ENCODE measurements at regions not wholly inside any gene's neighbourhood (a gene's known extent, or its start where the extent isn't known, plus 50 kb on each side); places are given as distances from the start of the nearest gene placed in this dataset.

DNA sequence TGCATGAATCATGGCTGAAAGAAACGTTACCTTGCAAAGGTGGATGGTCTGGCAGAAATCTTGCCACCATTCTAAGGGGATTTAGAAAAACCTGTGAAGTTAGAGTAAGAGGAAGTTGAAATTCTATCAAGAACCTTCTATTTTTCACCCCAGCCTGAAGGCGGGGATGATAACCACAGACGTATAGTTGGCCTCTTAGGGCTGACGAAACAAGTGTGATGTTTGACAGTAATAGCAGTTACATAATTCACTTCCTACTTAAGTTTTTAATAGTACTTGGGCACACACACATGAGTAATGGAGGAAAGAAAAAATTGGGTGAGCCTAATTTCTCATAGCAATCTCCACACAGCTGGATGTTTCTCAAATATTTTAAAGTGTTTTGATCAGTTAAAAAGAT lies 336.6 kb upstream of the SALL3 start:
- peaks cover 0 to 12% of the 10 kb centered on the region in 2 donors for H3K4me1 ChIP-seq (ENCODE audit: control insufficient read depth in 1 of 2, insufficient read depth in 2 of 2, low read length in 2 of 2)
- no peak overlapping the region for H3K27ac ChIP-seq (ENCODE audit: low read length)
- no peaks in the 10 kb centered on the region for H3K27me3 ChIP-seq (ENCODE audit: low read depth, low read length)
- H3K36me3 ChIP-seq (ENCODE audit: control insufficient read depth in 1 of 2, insufficient read depth in 2 of 2, low read length in 2 of 2), result no peaks in the 10 kb centered on the region
- H3K4me3 ChIP-seq (ENCODE audit: low read depth in 1 of 2, low read length in 2 of 2), result no peak overlapping the region
- H3K9me3 ChIP-seq (ENCODE audit: control insufficient read depth in 1 of 2, low read length in 2 of 2), result peaks cover 0 to 1% of the 10 kb centered on the region in 2 donors

- no peaks in the 10 kb centered on the region for H3K36me3 ChIP-seq (ENCODE audit: control insufficient read depth in 1 of 2, insufficient read depth in 2 of 2, low read length in 2 of 2)
- peaks cover 0 to 12% of the 10 kb centered on the region in 2 donors for H3K4me1 ChIP-seq (ENCODE audit: control insufficient read depth in 1 of 2, insufficient read depth in 2 of 2, low read length in 2 of 2)
- no peaks in the 10 kb centered on the region for H3K27me3 ChIP-seq (ENCODE audit: low read depth, low read length)
- H3K27ac ChIP-seq (ENCODE audit: low read length), result no peak overlapping the region
- no peak overlapping the region for H3K4me3 ChIP-seq (ENCODE audit: low read depth in 1 of 2, low read length in 2 of 2)
- peaks cover 0 to 6% of the 10 kb centered on the region in 2 donors for H3K9me3 ChIP-seq (ENCODE audit: control insufficient read depth in 1 of 2, low read length in 2 of 2)
Measured at GRCh38 chr18:78643981-78644380, 335.6 kb upstream of the SALL3 start.

DNA sequence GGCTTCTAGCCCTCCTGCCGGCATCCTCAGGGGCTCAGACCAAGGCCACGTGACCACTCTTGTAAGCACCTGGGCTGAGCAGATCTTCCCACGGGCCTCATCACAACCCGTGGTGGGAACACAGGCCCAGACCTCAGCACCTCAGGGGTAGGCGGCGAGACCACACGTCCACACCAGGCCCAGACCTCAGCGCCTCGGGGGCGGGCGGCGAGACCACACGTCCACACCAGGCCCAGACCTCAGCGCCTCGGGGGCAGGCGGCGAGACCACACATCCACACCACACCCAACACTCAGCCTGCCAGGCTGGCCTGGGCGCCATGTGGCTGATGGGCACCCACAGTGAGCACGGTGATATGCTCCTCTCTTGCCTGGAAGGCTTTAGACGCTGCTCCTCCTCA lies 334.4 kb upstream of the SALL3 start:
- no peak overlapping the region for H3K27ac ChIP-seq (ENCODE audit: low read length)
- no peaks in the 10 kb centered on the region for H3K27me3 ChIP-seq (ENCODE audit: low read depth, low read length)
- H3K36me3 ChIP-seq (ENCODE audit: control insufficient read depth in 1 of 2, insufficient read depth in 2 of 2, low read length in 2 of 2), result no peaks in the 10 kb centered on the region
- H3K9me3 ChIP-seq (ENCODE audit: control insufficient read depth in 1 of 2, low read length in 2 of 2), result peaks cover 0 to 9% of the 10 kb centered on the region in 2 donors
- H3K4me3 ChIP-seq (ENCODE audit: low read depth in 1 of 2, low read length in 2 of 2), result no peak overlapping the region
- peaks cover 0 to 12% of the 10 kb centered on the region in 2 donors for H3K4me1 ChIP-seq (ENCODE audit: control insufficient read depth in 1 of 2, insufficient read depth in 2 of 2, low read length in 2 of 2)

- Histone ChIP-seq H3K27ac (ENCODE audit: low read length) (no peak overlapping the region), H3K9me3 (ENCODE audit: control insufficient read depth in 1 of 2, low read length in 2 of 2) (peaks cover 0 to 9% of the 10 kb centered on the region in 2 donors), H3K36me3 (ENCODE audit: control insufficient read depth in 1 of 2, insufficient read depth in 2 of 2, low read length in 2 of 2) (no peaks in the 10 kb centered on the region)
Measured at GRCh38 chr18:78647018-78647417, 332.6 kb upstream of the SALL3 start.

GRCh38 chr18:78649421-78649820 lies 330.2 kb upstream of the SALL3 start:
- H3K36me3 ChIP-seq (ENCODE audit: control insufficient read depth in 1 of 2, insufficient read depth in 2 of 2, low read length in 2 of 2), result no peaks in the 10 kb centered on the region

More at GRCh38 chr18:78647018-78647417, 332.6 kb upstream of the SALL3 start:
- Histone ChIP-seq H3K4me1 (ENCODE audit: control insufficient read depth in 1 of 2, insufficient read depth in 2 of 2, low read length in 2 of 2) (peaks cover 0 to 10% of the 10 kb centered on the region in 2 donors), H3K27me3 (ENCODE audit: low read depth, low read length) (no peaks in the 10 kb centered on the region), H3K4me3 (ENCODE audit: low read depth in 1 of 2, low read length in 2 of 2) (no peak overlapping the region)

DNA sequence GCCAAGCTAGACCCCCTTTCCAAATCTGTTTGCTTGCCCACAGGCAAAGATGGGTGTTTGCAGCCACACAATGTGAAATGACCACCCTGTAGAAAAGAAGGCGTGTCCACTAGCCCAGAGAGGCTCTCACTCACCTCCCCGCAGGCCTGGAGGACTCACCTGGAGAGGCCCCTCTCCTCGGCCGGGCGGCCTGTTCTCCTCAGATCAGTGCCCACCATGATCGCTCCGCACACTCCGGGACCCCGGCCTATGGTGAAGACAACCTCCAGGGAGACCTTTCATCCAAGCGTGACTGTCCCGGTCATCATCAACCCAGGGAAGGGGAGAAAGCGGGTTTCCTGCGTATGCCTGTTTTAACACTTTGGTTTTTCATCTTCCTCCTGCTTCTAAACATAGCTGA lies 328.7 kb upstream of the SALL3 start:
- Histone ChIP-seq H3K36me3 (ENCODE audit: control insufficient read depth in 1 of 2, insufficient read depth in 2 of 2, low read length in 2 of 2) (no peaks in the 10 kb centered on the region), H3K27ac (ENCODE audit: low read length) (no peak overlapping the region), H3K4me3 (ENCODE audit: low read depth in 1 of 2, low read length in 2 of 2) (no peak overlapping the region), H3K27me3 (ENCODE audit: low read depth, low read length) (no peaks in the 10 kb centered on the region), H3K9me3 (ENCODE audit: control insufficient read depth in 1 of 2, low read length in 2 of 2) (peaks cover 0 to 25% of the 10 kb centered on the region in 2 donors), H3K4me1 (ENCODE audit: control insufficient read depth in 1 of 2, insufficient read depth in 2 of 2, low read length in 2 of 2) (no peaks in the 10 kb centered on the region)

More at GRCh38 chr18:78649421-78649820, 330.2 kb upstream of the SALL3 start:
- H3K4me1 ChIP-seq (ENCODE audit: control insufficient read depth in 1 of 2, insufficient read depth in 2 of 2, low read length in 2 of 2), result no peaks in the 10 kb centered on the region
- H3K27me3 ChIP-seq (ENCODE audit: low read depth, low read length), result no peaks in the 10 kb centered on the region
- H3K9me3 ChIP-seq (ENCODE audit: control insufficient read depth in 1 of 2, low read length in 2 of 2), result peaks cover 0 to 25% of the 10 kb centered on the region in 2 donors
- no peak overlapping the region for H3K4me3 ChIP-seq (ENCODE audit: low read depth in 1 of 2, low read length in 2 of 2)
- H3K27ac ChIP-seq (ENCODE audit: low read length), result no peak overlapping the region

GRCh38 chr18:78652001-78652545 lies 327.5 kb upstream of the SALL3 start:
- Histone ChIP-seq H3K27ac (ENCODE audit: low read length) (no peak overlapping the region), H3K36me3 (ENCODE audit: control insufficient read depth in 1 of 2, insufficient read depth in 2 of 2, low read length in 2 of 2) (no peaks in the 10 kb centered on the region), H3K4me1 (ENCODE audit: control insufficient read depth in 1 of 2, insufficient read depth in 2 of 2, low read length in 2 of 2) (no peaks in the 10 kb centered on the region), H3K4me3 (ENCODE audit: low read depth in 1 of 2, low read length in 2 of 2) (peak overlapping the region in 1 of 2 donors; percentile 33), H3K9me3 (ENCODE audit: control insufficient read depth in 1 of 2, low read length in 2 of 2) (peaks cover 0 to 25% of the 10 kb centered on the region in 2 donors), H3K27me3 (ENCODE audit: low read depth, low read length) (no peaks in the 10 kb centered on the region)

GRCh38 chr18:78655921-78656320 lies 323.7 kb upstream of the SALL3 start:
- Histone ChIP-seq H3K4me3 (ENCODE audit: low read depth in 1 of 2, low read length in 2 of 2) (no peak overlapping the region), H3K27me3 (ENCODE audit: low read depth, low read length) (peaks cover 7% of the 10 kb centered on the region), H3K36me3 (ENCODE audit: control insufficient read depth in 1 of 2, insufficient read depth in 2 of 2, low read length in 2 of 2) (no peaks in the 10 kb centered on the region), H3K4me1 (ENCODE audit: control insufficient read depth in 1 of 2, insufficient read depth in 2 of 2, low read length in 2 of 2) (no peaks in the 10 kb centered on the region), H3K27ac (ENCODE audit: low read length) (no peak overlapping the region), H3K9me3 (ENCODE audit: control insufficient read depth in 1 of 2, low read length in 2 of 2) (peaks cover 0 to 16% of the 10 kb centered on the region in 2 donors)

DNA sequence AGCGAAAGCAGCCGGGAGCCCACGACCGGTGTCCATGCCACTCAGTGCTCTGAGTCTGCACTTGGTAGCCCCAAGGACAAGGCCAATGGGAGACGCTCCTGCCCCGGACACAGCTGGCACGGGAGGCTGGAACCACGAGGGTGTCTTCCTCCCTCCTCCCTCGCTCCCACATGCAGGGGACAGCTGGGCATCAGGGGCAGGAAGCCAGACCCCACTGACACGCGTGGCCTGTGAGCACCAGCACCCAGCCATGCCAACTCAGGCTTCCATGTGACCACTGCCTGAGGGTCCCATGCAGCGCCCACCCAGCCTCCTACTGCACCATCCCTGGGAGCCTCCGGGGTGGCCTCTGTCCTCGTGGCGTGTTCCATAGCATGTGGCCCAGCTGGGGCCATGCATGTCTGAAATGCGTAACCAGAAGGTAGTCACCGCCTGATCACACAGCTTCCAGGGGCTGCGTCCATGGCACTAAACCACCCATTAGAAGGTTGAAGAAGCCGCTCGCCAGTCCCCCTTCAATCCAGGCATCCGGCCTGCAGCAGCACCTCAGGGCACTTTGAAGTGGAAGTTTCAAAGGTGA lies 323.2 kb upstream of the SALL3 start:
- no peak overlapping the region for H3K27ac ChIP-seq (ENCODE audit: low read length)
- no peak overlapping the region for H3K4me3 ChIP-seq (ENCODE audit: low read depth in 1 of 2, low read length in 2 of 2)
- peaks cover 7% of the 10 kb centered on the region for H3K27me3 ChIP-seq (ENCODE audit: low read depth, low read length)
- H3K36me3 ChIP-seq (ENCODE audit: control insufficient read depth in 1 of 2, insufficient read depth in 2 of 2, low read length in 2 of 2), result no peaks in the 10 kb centered on the region
- no peaks in the 10 kb centered on the region for H3K4me1 ChIP-seq (ENCODE audit: control insufficient read depth in 1 of 2, insufficient read depth in 2 of 2, low read length in 2 of 2)
- peaks cover 0 to 16% of the 10 kb centered on the region in 2 donors for H3K9me3 ChIP-seq (ENCODE audit: control insufficient read depth in 1 of 2, low read length in 2 of 2)

- Histone ChIP-seq H3K27me3 (ENCODE audit: low read depth, low read length) (peaks cover 7% of the 10 kb centered on the region), H3K4me3 (ENCODE audit: low read depth in 1 of 2, low read length in 2 of 2) (no peak overlapping the region), H3K9me3 (ENCODE audit: control insufficient read depth in 1 of 2, low read length in 2 of 2) (peaks cover 0 to 4% of the 10 kb centered on the region in 2 donors), H3K4me1 (ENCODE audit: control insufficient read depth in 1 of 2, insufficient read depth in 2 of 2, low read length in 2 of 2) (no peaks in the 10 kb centered on the region), H3K27ac (ENCODE audit: low read length) (no peak overlapping the region), H3K36me3 (ENCODE audit: control insufficient read depth in 1 of 2, insufficient read depth in 2 of 2, low read length in 2 of 2) (no peaks in the 10 kb centered on the region)
Measured at GRCh38 chr18:78658531-78658930, 321.1 kb upstream of the SALL3 start.

GRCh38 chr18:78659057-78659456 lies 320.6 kb upstream of the SALL3 start:
- H3K27me3 ChIP-seq (ENCODE audit: low read depth, low read length), result peaks cover 7% of the 10 kb centered on the region
- no peak overlapping the region for H3K4me3 ChIP-seq (ENCODE audit: low read depth in 1 of 2, low read length in 2 of 2)
- no peaks in the 10 kb centered on the region for H3K4me1 ChIP-seq (ENCODE audit: control insufficient read depth in 1 of 2, insufficient read depth in 2 of 2, low read length in 2 of 2)
- H3K27ac ChIP-seq (ENCODE audit: low read length), result no peak overlapping the region
- no peaks in the 10 kb centered on the region for H3K9me3 ChIP-seq (ENCODE audit: control insufficient read depth in 1 of 2, low read length in 2 of 2)
- no peaks in the 10 kb centered on the region for H3K36me3 ChIP-seq (ENCODE audit: control insufficient read depth in 1 of 2, insufficient read depth in 2 of 2, low read length in 2 of 2)

- Histone ChIP-seq H3K27ac (ENCODE audit: low read length) (no peak overlapping the region), H3K4me1 (ENCODE audit: control insufficient read depth in 1 of 2, insufficient read depth in 2 of 2, low read length in 2 of 2) (no peaks in the 10 kb centered on the region), H3K27me3 (ENCODE audit: low read depth, low read length) (peaks cover 7% of the 10 kb centered on the region), H3K9me3 (ENCODE audit: control insufficient read depth in 1 of 2, low read length in 2 of 2) (no peaks in the 10 kb centered on the region), H3K36me3 (ENCODE audit: control insufficient read depth in 1 of 2, insufficient read depth in 2 of 2, low read length in 2 of 2) (no peaks in the 10 kb centered on the region), H3K4me3 (ENCODE audit: low read depth in 1 of 2, low read length in 2 of 2) (no peak overlapping the region)
Measured at GRCh38 chr18:78659748-78660147, 319.9 kb upstream of the SALL3 start.
